ENCODE measurements at regions not wholly inside any gene's neighbourhood (a gene's known extent, or its start where the extent isn't known, plus 50 kb on each side); places are given as distances from the start of the nearest gene placed in this dataset.

GRCh38 chr1:61005614-61006580, 76.5 kb upstream of the NFIA start:
- Histone ChIP-seq H3K27ac (ENCODE audit: low read depth in 1 of 3, low read length in 2 of 3) (no peak overlapping the region), H3K4me1 (ENCODE audit: control insufficient read depth in 3 of 3, insufficient read depth in 2 of 3, low read depth in 1 of 3, low read length in 2 of 3) (no peaks in the 10 kb centered on the region), H3K9me3 (ENCODE audit: control insufficient read depth in 2 of 2, insufficient read depth in 1 of 2, low read depth in 1 of 2, low read length in 1 of 2) (no peaks in the 10 kb centered on the region), H3K4me3 (ENCODE audit: low read depth in 1 of 3, low read length in 3 of 3) (no peak overlapping the region), H3K36me3 (ENCODE audit: control insufficient read depth in 3 of 3, insufficient read depth in 2 of 3, low read depth in 1 of 3, low read length in 3 of 3) (no peaks in the 10 kb centered on the region), H3K27me3 (ENCODE audit: control insufficient read depth in 3 of 3, insufficient read depth in 3 of 3, low read length in 3 of 3) (peaks cover 0 to 4% (median 0%) of the 10 kb centered on the region in 3 donors)
- FAIRE-seq (no peak), DNase-seq (no peak)
- WGBS, 3 donors: 77 to 83% (median 78%) methylated on average over 9 of the region's 9 CpGs

GRCh38 chr1:61004262-61005003, 77.9 kb upstream of the NFIA start:
- H3K9me3 ChIP-seq (ENCODE audit: control insufficient read depth in 2 of 2, insufficient read depth in 1 of 2, low read depth in 1 of 2, low read length in 1 of 2): no peaks in the 10 kb centered on the region
- DNase-seq (no peak), FAIRE-seq (no peak)
- no peak overlapping the region for H3K4me3 ChIP-seq (ENCODE audit: low read depth in 1 of 3, low read length in 3 of 3)
- H3K36me3 ChIP-seq (ENCODE audit: control insufficient read depth in 3 of 3, insufficient read depth in 2 of 3, low read depth in 1 of 3, low read length in 3 of 3): no peaks in the 10 kb centered on the region
- peaks cover 0 to 4% (median 0%) of the 10 kb centered on the region in 3 donors for H3K27me3 ChIP-seq (ENCODE audit: control insufficient read depth in 3 of 3, insufficient read depth in 3 of 3, low read length in 3 of 3)
- no peaks in the 10 kb centered on the region for H3K4me1 ChIP-seq (ENCODE audit: control insufficient read depth in 3 of 3, insufficient read depth in 2 of 3, low read depth in 1 of 3, low read length in 2 of 3)
- H3K27ac ChIP-seq (ENCODE audit: low read depth in 1 of 3, low read length in 2 of 3): no peak overlapping the region
- 63 to 87% (median 85%) methylated on average over 4 of the region's 4 CpGs for WGBS, 3 donors

- no peaks in the 10 kb centered on the region for H3K36me3 ChIP-seq (ENCODE audit: control insufficient read depth in 3 of 3, insufficient read depth in 2 of 3, low read depth in 1 of 3, low read length in 3 of 3)
- no peak overlapping the region for H3K4me3 ChIP-seq (ENCODE audit: low read depth in 1 of 3, low read length in 3 of 3)
- WGBS, 3 donors: 90 to 93% (median 92%) methylated on average over 3 of the region's 3 CpGs
- DNase-seq (no peak), FAIRE-seq (no peak)
- no peaks in the 10 kb centered on the region for H3K9me3 ChIP-seq (ENCODE audit: control insufficient read depth in 2 of 2, insufficient read depth in 1 of 2, low read depth in 1 of 2, low read length in 1 of 2)
- no peaks in the 10 kb centered on the region for H3K27me3 ChIP-seq (ENCODE audit: control insufficient read depth in 3 of 3, insufficient read depth in 3 of 3, low read length in 3 of 3)
- H3K4me1 ChIP-seq (ENCODE audit: control insufficient read depth in 3 of 3, insufficient read depth in 2 of 3, low read depth in 1 of 3, low read length in 2 of 3): no peaks in the 10 kb centered on the region
- no peak overlapping the region for H3K27ac ChIP-seq (ENCODE audit: low read depth in 1 of 3, low read length in 2 of 3)
These were observed 82.0 kb upstream of the NFIA start for GRCh38 chr1:61000327-61000726.

GRCh38 chr1:60998786-60999185, 83.6 kb upstream of the NFIA start:
- Histone ChIP-seq H3K36me3 (ENCODE audit: control insufficient read depth in 3 of 3, insufficient read depth in 2 of 3, low read depth in 1 of 3, low read length in 3 of 3) (no peaks in the 10 kb centered on the region), H3K4me3 (ENCODE audit: low read depth in 1 of 3, low read length in 3 of 3) (no peak overlapping the region), H3K27me3 (ENCODE audit: control insufficient read depth in 3 of 3, insufficient read depth in 3 of 3, low read length in 3 of 3) (no peaks in the 10 kb centered on the region), H3K9me3 (ENCODE audit: control insufficient read depth in 2 of 2, insufficient read depth in 1 of 2, low read depth in 1 of 2, low read length in 1 of 2) (no peaks in the 10 kb centered on the region), H3K4me1 (ENCODE audit: control insufficient read depth in 3 of 3, insufficient read depth in 2 of 3, low read depth in 1 of 3, low read length in 2 of 3) (no peaks in the 10 kb centered on the region), H3K27ac (ENCODE audit: low read depth in 1 of 3, low read length in 2 of 3) (no peak overlapping the region)
- FAIRE-seq (no peak), DNase-seq (no peak)
- WGBS, 3 donors: 89% methylated on average over 5 of the region's 5 CpGs

GRCh38 chr1:60994828-60995492, 87.4 kb upstream of the NFIA start:
- Histone ChIP-seq H3K9me3 (ENCODE audit: control insufficient read depth in 2 of 2, insufficient read depth in 1 of 2, low read depth in 1 of 2, low read length in 1 of 2) (no peaks in the 10 kb centered on the region), H3K4me3 (ENCODE audit: low read depth in 1 of 3, low read length in 3 of 3) (no peak overlapping the region), H3K27ac (ENCODE audit: low read depth in 1 of 3, low read length in 2 of 3) (no peak overlapping the region), H3K36me3 (ENCODE audit: control insufficient read depth in 3 of 3, insufficient read depth in 2 of 3, low read depth in 1 of 3, low read length in 3 of 3) (no peaks in the 10 kb centered on the region), H3K4me1 (ENCODE audit: control insufficient read depth in 3 of 3, insufficient read depth in 2 of 3, low read depth in 1 of 3, low read length in 2 of 3) (peaks cover 0 to 4% (median 0%) of the 10 kb centered on the region in 3 donors), H3K27me3 (ENCODE audit: control insufficient read depth in 3 of 3, insufficient read depth in 3 of 3, low read length in 3 of 3) (no peaks in the 10 kb centered on the region)
- DNase-seq: no peak
- FAIRE-seq: no peak

- Histone ChIP-seq H3K9me3 (ENCODE audit: control insufficient read depth in 2 of 2, insufficient read depth in 1 of 2, low read depth in 1 of 2, low read length in 1 of 2) (no peaks in the 10 kb centered on the region), H3K4me1 (ENCODE audit: control insufficient read depth in 3 of 3, insufficient read depth in 2 of 3, low read depth in 1 of 3, low read length in 2 of 3) (peaks cover 0 to 6% (median 0%) of the 10 kb centered on the region in 3 donors), H3K27me3 (ENCODE audit: control insufficient read depth in 3 of 3, insufficient read depth in 3 of 3, low read length in 3 of 3) (no peaks in the 10 kb centered on the region), H3K27ac (ENCODE audit: low read depth in 1 of 3, low read length in 2 of 3) (no peak overlapping the region), H3K36me3 (ENCODE audit: control insufficient read depth in 3 of 3, insufficient read depth in 2 of 3, low read depth in 1 of 3, low read length in 3 of 3) (no peaks in the 10 kb centered on the region), H3K4me3 (ENCODE audit: low read depth in 1 of 3, low read length in 3 of 3) (no peak overlapping the region)
- FAIRE-seq (no peak), DNase-seq (no peak)
- WGBS, 3 donors: 87 to 91% (median 89%) methylated on average over 3 of the region's 3 CpGs
These were observed 88.0 kb upstream of the NFIA start for GRCh38 chr1:60994369-60994768.

GRCh38 chr1:60992165-60992564, 90.2 kb upstream of the NFIA start:
- DNase-seq (no peak), FAIRE-seq (no peak)
- Histone ChIP-seq H3K9me3 (ENCODE audit: control insufficient read depth in 2 of 2, insufficient read depth in 1 of 2, low read depth in 1 of 2, low read length in 1 of 2) (no peaks in the 10 kb centered on the region), H3K27ac (ENCODE audit: low read depth in 1 of 3, low read length in 2 of 3) (no peak overlapping the region), H3K27me3 (ENCODE audit: control insufficient read depth in 3 of 3, insufficient read depth in 3 of 3, low read length in 3 of 3) (no peaks in the 10 kb centered on the region), H3K36me3 (ENCODE audit: control insufficient read depth in 3 of 3, insufficient read depth in 2 of 3, low read depth in 1 of 3, low read length in 3 of 3) (no peaks in the 10 kb centered on the region), H3K4me3 (ENCODE audit: low read depth in 1 of 3, low read length in 3 of 3) (no peak overlapping the region), H3K4me1 (ENCODE audit: control insufficient read depth in 3 of 3, insufficient read depth in 2 of 3, low read depth in 1 of 3, low read length in 2 of 3) (peaks cover 0 to 6% (median 0%) of the 10 kb centered on the region in 3 donors)
- WGBS, 3 donors: 97 to 100% (median 98%) methylated on average over 1 of the region's 1 CpG

GRCh38 chr1:60990714-60991090, 91.7 kb upstream of the NFIA start:
- Histone ChIP-seq H3K9me3 (ENCODE audit: control insufficient read depth in 2 of 2, insufficient read depth in 1 of 2, low read depth in 1 of 2, low read length in 1 of 2) (no peaks in the 10 kb centered on the region), H3K27ac (ENCODE audit: low read depth in 1 of 3, low read length in 2 of 3) (no peak overlapping the region), H3K4me1 (ENCODE audit: control insufficient read depth in 3 of 3, insufficient read depth in 2 of 3, low read depth in 1 of 3, low read length in 2 of 3) (peaks cover 0 to 6% (median 0%) of the 10 kb centered on the region in 3 donors), H3K4me3 (ENCODE audit: low read depth in 1 of 3, low read length in 3 of 3) (no peak overlapping the region), H3K27me3 (ENCODE audit: control insufficient read depth in 3 of 3, insufficient read depth in 3 of 3, low read length in 3 of 3) (no peaks in the 10 kb centered on the region), H3K36me3 (ENCODE audit: control insufficient read depth in 3 of 3, insufficient read depth in 2 of 3, low read depth in 1 of 3, low read length in 3 of 3) (no peaks in the 10 kb centered on the region)
- WGBS, 3 donors: 83 to 91% (median 87%) methylated on average over 8 of the region's 8 CpGs
- DNase-seq (no peak), FAIRE-seq (no peak)
